ENCODE measurements at regions not wholly inside any gene's neighbourhood (a gene's known extent, or its start where the extent isn't known, plus 50 kb on each side); places are given as distances from the start of the nearest gene placed in this dataset.

GRCh38 chr9:108105885-108106284, 616.3 kb upstream of the KLF4 start:
- Histone ChIP-seq H3K9me3 (ENCODE audit: control insufficient read depth in 4 of 4, low read length in 3 of 4) (no peaks in the 10 kb centered on the region), H3K27ac (ENCODE audit: low read depth in 1 of 2, low read length in 2 of 2) (no peak overlapping the region), H3K4me3 (ENCODE audit: low read depth in 1 of 3, low read length in 3 of 3) (no peak overlapping the region), H3K27me3 (ENCODE audit: control insufficient read depth in 4 of 4, insufficient read depth in 4 of 4, low read length in 3 of 4) (no peaks in the 10 kb centered on the region), H3K36me3 (ENCODE audit: control insufficient read depth in 4 of 4, insufficient read depth in 3 of 4, low read depth in 1 of 4, low read length in 3 of 4) (no peaks in the 10 kb centered on the region), H3K4me1 (ENCODE audit: control insufficient read depth in 4 of 4, insufficient read depth in 4 of 4, low read length in 3 of 4) (peaks cover 0 to 5% (median 0%) of the 10 kb centered on the region in 4 donors), H3K9ac (ENCODE audit: low read depth in 1 of 2, low read length in 2 of 2) (no peak overlapping the region)
- WGBS, result 87% methylated on average over 5 of the region's 5 CpGs
- DNase-seq (ENCODE audit: low spot score), result no peak
- TF ChIP-seq HNF4G (IDR thresholded peaks at IDR 0.05) (no peak), TAF1 (conservative IDR thresholded peaks at IDR 0.05) (no peak), EGR1 (IDR thresholded peaks at IDR 0.05; ENCODE audit: low read depth in 2 of 2) (no peak), GABPA (IDR thresholded peaks at IDR 0.05 in 1 of 2, conservative IDR thresholded peaks at IDR 0.05 in 1 of 2) (no peak), YY1 (IDR thresholded peaks at IDR 0.05) (no peak), RXRA (IDR thresholded peaks at IDR 0.05) (no peak), REST (IDR thresholded peaks at IDR 0.05) (no peak), NR2F2 (IDR thresholded peaks at IDR 0.05) (no peak), FOXA2 (IDR thresholded peaks at IDR 0.05) (no peak), JUND (IDR thresholded peaks at IDR 0.05) (no peak)
- TF ChIP-seq, protein P1, sequence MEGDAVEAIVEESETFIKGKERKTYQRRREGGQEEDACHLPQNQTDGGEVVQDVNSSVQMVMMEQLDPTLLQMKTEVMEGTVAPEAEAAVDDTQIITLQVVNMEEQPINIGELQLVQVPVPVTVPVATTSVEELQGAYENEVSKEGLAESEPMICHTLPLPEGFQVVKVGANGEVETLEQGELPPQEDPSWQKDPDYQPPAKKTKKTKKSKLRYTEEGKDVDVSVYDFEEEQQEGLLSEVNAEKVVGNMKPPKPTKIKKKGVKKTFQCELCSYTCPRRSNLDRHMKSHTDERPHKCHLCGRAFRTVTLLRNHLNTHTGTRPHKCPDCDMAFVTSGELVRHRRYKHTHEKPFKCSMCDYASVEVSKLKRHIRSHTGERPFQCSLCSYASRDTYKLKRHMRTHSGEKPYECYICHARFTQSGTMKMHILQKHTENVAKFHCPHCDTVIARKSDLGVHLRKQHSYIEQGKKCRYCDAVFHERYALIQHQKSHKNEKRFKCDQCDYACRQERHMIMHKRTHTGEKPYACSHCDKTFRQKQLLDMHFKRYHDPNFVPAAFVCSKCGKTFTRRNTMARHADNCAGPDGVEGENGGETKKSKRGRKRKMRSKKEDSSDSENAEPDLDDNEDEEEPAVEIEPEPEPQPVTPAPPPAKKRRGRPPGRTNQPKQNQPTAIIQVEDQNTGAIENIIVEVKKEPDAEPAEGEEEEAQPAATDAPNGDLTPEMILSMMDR (IDR thresholded peaks at IDR 0.05; ENCODE audit: low read depth, low read length, missing input control), result no peak
- TF ChIP-seq, protein P2, sequence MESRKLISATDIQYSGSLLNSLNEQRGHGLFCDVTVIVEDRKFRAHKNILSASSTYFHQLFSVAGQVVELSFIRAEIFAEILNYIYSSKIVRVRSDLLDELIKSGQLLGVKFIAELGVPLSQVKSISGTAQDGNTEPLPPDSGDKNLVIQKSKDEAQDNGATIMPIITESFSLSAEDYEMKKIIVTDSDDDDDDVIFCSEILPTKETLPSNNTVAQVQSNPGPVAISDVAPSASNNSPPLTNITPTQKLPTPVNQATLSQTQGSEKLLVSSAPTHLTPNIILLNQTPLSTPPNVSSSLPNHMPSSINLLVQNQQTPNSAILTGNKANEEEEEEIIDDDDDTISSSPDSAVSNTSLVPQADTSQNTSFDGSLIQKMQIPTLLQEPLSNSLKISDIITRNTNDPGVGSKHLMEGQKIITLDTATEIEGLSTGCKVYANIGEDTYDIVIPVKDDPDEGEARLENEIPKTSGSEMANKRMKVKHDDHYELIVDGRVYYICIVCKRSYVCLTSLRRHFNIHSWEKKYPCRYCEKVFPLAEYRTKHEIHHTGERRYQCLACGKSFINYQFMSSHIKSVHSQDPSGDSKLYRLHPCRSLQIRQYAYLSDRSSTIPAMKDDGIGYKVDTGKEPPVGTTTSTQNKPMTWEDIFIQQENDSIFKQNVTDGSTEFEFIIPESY (IDR thresholded peaks at IDR 0.05), result no peak

DNA sequence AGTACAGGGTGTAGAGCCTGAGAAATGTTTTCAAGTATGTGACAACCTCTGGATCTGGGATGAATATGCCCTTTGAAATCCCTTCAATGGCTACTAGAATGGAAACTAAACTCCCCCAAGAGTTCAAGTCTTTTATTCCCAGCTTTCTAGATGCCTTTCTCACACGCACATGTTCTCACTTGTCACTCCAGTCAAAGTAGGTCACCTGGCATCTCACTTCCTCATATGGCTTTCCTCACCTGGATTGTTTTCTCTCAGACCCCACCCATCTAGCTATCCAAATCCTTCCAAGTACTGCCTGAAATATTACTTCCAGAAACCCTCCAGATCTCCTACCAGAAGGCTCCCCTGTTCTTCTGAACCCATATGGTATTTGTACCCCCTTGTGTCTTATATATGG, 615.4 kb upstream of the KLF4 start:
- Histone ChIP-seq H3K9me3 (ENCODE audit: control insufficient read depth in 4 of 4, low read length in 3 of 4) (no peaks in the 10 kb centered on the region), H3K9ac (ENCODE audit: low read depth in 1 of 2, low read length in 2 of 2) (no peak overlapping the region), H3K4me1 (ENCODE audit: control insufficient read depth in 4 of 4, insufficient read depth in 4 of 4, low read length in 3 of 4) (peaks cover 0 to 5% (median 0%) of the 10 kb centered on the region in 4 donors), H3K36me3 (ENCODE audit: control insufficient read depth in 4 of 4, insufficient read depth in 3 of 4, low read depth in 1 of 4, low read length in 3 of 4) (no peaks in the 10 kb centered on the region), H3K4me3 (ENCODE audit: low read depth in 1 of 3, low read length in 3 of 3) (no peak overlapping the region), H3K27me3 (ENCODE audit: control insufficient read depth in 4 of 4, insufficient read depth in 4 of 4, low read length in 3 of 4) (no peaks in the 10 kb centered on the region), H3K27ac (ENCODE audit: low read depth in 1 of 2, low read length in 2 of 2) (no peak overlapping the region)
- WGBS, result 98% methylated on average over 1 of the region's 1 CpG
- DNase-seq (ENCODE audit: low spot score), result no peak
- TF ChIP-seq ATF3 (IDR thresholded peaks at IDR 0.05), result no peak
- TF ChIP-seq, protein P1 (IDR thresholded peaks at IDR 0.05; ENCODE audit: low read depth, low read length, missing input control), result no peak
- no peak for TF ChIP-seq GABPA (IDR thresholded peaks at IDR 0.05 in 1 of 2, conservative IDR thresholded peaks at IDR 0.05 in 1 of 2)
- TF ChIP-seq EGR1 (IDR thresholded peaks at IDR 0.05; ENCODE audit: low read depth in 2 of 2), result no peak
- TF ChIP-seq RAD21 (IDR thresholded peaks at IDR 0.05), result no peak
- no peak for TF ChIP-seq FOXA1 (IDR thresholded peaks at IDR 0.05)
- no peak for TF ChIP-seq FOXA2 (IDR thresholded peaks at IDR 0.05)
- TF ChIP-seq REST (IDR thresholded peaks at IDR 0.05), result no peak
- no peak for TF ChIP-seq HNF4G (IDR thresholded peaks at IDR 0.05)
- TF ChIP-seq, protein P2 (IDR thresholded peaks at IDR 0.05), result no peak
- TF ChIP-seq HNF4A (conservative IDR thresholded peaks at IDR 0.05), result no peak
